Right lobe of liver (tissue), 4 donors: ENCODE measurements at regions not wholly inside any gene's neighbourhood (a gene's known extent, or its start where the extent isn't known, plus 50 kb on each side); places are given as distances from the start of the nearest gene placed in this dataset.

ENCODE experiments used
- CTCF ChIP-seq, 4 donors: fragments of 200-600 bp in 3 of 4; fragments of 450-650 bp in 1 of 4; IDR thresholded peaks; one replicate each; pipeline versions ENCODE4 v1.5.1 to v1.8.0; 2016 to 2022; ENCODE audit warnings: antibody characterized with exemption in 4 of 4, mild to moderate bottlenecking in 2 of 4
- POLR2A ChIP-seq: fragments of 450-650 bp; IDR thresholded peaks from one replicate; pipeline ENCODE4 v1.6.1; 2017; ENCODE audit warnings: antibody characterized with exemption, mild to moderate bottlenecking
- donor health status: DM: no; HTN: no; CAD: no.
- donor health status: DM: no; HTN: no; CAD: no.
- donor health status: DM: no; HTN: yes; CAD: no.

GRCh38 chr1:101376121-101377083 is 139.6 kb downstream of the S1PR1 start:
- TF ChIP-seq CTCF (IDR thresholded peaks at IDR 0.05): no peak
- TF ChIP-seq POLR2A: no peak
